Activated CD4-positive, alpha-beta memory T cell treated with anti-CD3 and anti-CD28 coated beads for 36 hours (primary cell): ENCODE measurements at regions not wholly inside any gene's neighbourhood (a gene's known extent, or its start where the extent isn't known, plus 50 kb on each side); places are given as distances from the start of the nearest gene placed in this dataset.
"Not testable (repeated sequence)": the region's sequence is repeated elsewhere in the genome, so short reads cannot be mapped to it uniquely, and the experiment has no call there.

Experiments used
- CTCF ChIA-PET: fragments of 350-600 bp; sonication (Branson Sonifier 250); formaldehyde crosslinking; loops from one replicate; lab custom pipeline; 2021; ENCODE audit warnings: antibody characterized with exemption, inconsistent platforms; lab: Charles Lee
- POLR2A ChIA-PET: fragments of 350-600 bp; sonication (Branson Sonifier 250); formaldehyde crosslinking; loops from one replicate; lab custom pipeline; 2021; ENCODE audit warnings: antibody characterized with exemption; lab: Charles Lee
- DNase-seq: peaks from one replicate; pipeline ENCODE4 v3.0.0-alpha.2; 2020
- H3K27ac Mint-ChIP-seq: one replicate; pipeline ENCODE4 v1.8.0; 2021; ENCODE audit warnings: mixed read lengths
- H3K27me3 Mint-ChIP-seq: one replicate; pipeline ENCODE4 v1.8.0; 2021; ENCODE audit warnings: mixed read lengths
- H3K36me3 Mint-ChIP-seq: one replicate; pipeline ENCODE4 v1.8.0; 2021; ENCODE audit warnings: mixed read lengths
- H3K4me1 Mint-ChIP-seq: one replicate; pipeline ENCODE4 v1.8.0; 2021; ENCODE audit warnings: low read depth, mixed read lengths
- H3K4me3 Mint-ChIP-seq: one replicate; pipeline ENCODE4 v1.8.0; 2021; ENCODE audit warnings: mild to moderate bottlenecking, mixed read lengths
- H3K9me3 Mint-ChIP-seq: one replicate; pipeline ENCODE4 v1.8.0; 2021; ENCODE audit warnings: mixed read lengths
- intact Hi-C: fragments of 100-400 bp; cut with micrococcal nuclease; formaldehyde crosslinking; loops from one replicate; pipeline ENCODE4 v1.15.1; 2023

- intact Hi-C loops, result no loop called here
Measured at GRCh38 chr3:55283441-55283925, 203.6 kb downstream of the WNT5A start.

GRCh38 chr3:55282994-55283393, 204.1 kb downstream of the WNT5A start:
- POLR2A ChIA-PET, result no interaction called here
- H3K27me3 Mint-ChIP-seq, result no peaks in the 10 kb centered on the region
- no peak overlapping the region for H3K4me3 Mint-ChIP-seq
- CTCF ChIA-PET, result no interaction called here
- no peaks in the 10 kb centered on the region for H3K9me3 Mint-ChIP-seq
- intact Hi-C loops, result no loop called here
- no peaks in the 10 kb centered on the region for H3K36me3 Mint-ChIP-seq
- no peak for DNase-seq
- no peak overlapping the region for H3K27ac Mint-ChIP-seq
- no peaks in the 10 kb centered on the region for H3K4me1 Mint-ChIP-seq

More at GRCh38 chr3:55283441-55283925, 203.6 kb downstream of the WNT5A start:
- Mint-ChIP-seq H3K27me3 (no peaks in the 10 kb centered on the region), H3K27ac (no peak overlapping the region), H3K4me1 (no peaks in the 10 kb centered on the region), H3K36me3 (no peaks in the 10 kb centered on the region), H3K4me3 (no peak overlapping the region), H3K9me3 (no peaks in the 10 kb centered on the region)
- DNase-seq, result no peak
- POLR2A ChIA-PET, result no interaction called here
- CTCF ChIA-PET, result no interaction called here

- H3K9me3 Mint-ChIP-seq, result no peaks in the 10 kb centered on the region
- intact Hi-C loops, result no loop called here
- POLR2A ChIA-PET, result no interaction called here
- CTCF ChIA-PET, result no interaction called here
- no peaks in the 10 kb centered on the region for H3K4me1 Mint-ChIP-seq
- no peak overlapping the region for H3K27ac Mint-ChIP-seq
- H3K4me3 Mint-ChIP-seq, result no peak overlapping the region
- no peaks in the 10 kb centered on the region for H3K27me3 Mint-ChIP-seq
- no peaks in the 10 kb centered on the region for H3K36me3 Mint-ChIP-seq
- DNase-seq, result no peak
Measured at GRCh38 chr3:55272031-55272645, 215.0 kb downstream of the WNT5A start.

- Mint-ChIP-seq H3K27ac (no peak overlapping the region), H3K4me3 (no peak overlapping the region), H3K36me3 (no peaks in the 10 kb centered on the region), H3K27me3 (no peaks in the 10 kb centered on the region), H3K9me3 (no peaks in the 10 kb centered on the region), H3K4me1 (no peaks in the 10 kb centered on the region)
- ChIA-PET POLR2A (no interaction called here), CTCF (no interaction called here)
- intact Hi-C loops, result no loop called here
- DNase-seq, result no peak
Measured at GRCh38 chr3:55271549-55271948, 215.6 kb downstream of the WNT5A start.

- no peak for DNase-seq
- intact Hi-C loops, result no loop called here
- POLR2A ChIA-PET, result no interaction called here
- Mint-ChIP-seq H3K36me3 (no peaks in the 10 kb centered on the region), H3K9me3 (no peaks in the 10 kb centered on the region), H3K27me3 (no peaks in the 10 kb centered on the region), H3K27ac (no peak overlapping the region), H3K4me3 (no peak overlapping the region), H3K4me1 (no peaks in the 10 kb centered on the region)
- CTCF ChIA-PET, result no interaction called here
Measured at GRCh38 chr3:55270976-55271375, 216.1 kb downstream of the WNT5A start.

GRCh38 chr3:55269636-55270035, 217.5 kb downstream of the WNT5A start:
- ChIA-PET POLR2A (no interaction called here), CTCF (no interaction called here)
- Mint-ChIP-seq H3K27ac (no peak overlapping the region), H3K4me3 (no peak overlapping the region), H3K4me1 (no peaks in the 10 kb centered on the region), H3K9me3 (no peaks in the 10 kb centered on the region), H3K27me3 (no peaks in the 10 kb centered on the region), H3K36me3 (no peaks in the 10 kb centered on the region)
- DNase-seq, result no peak
- intact Hi-C loops, result no loop called here

GRCh38 chr3:55269096-55269495, 218.0 kb downstream of the WNT5A start:
- Mint-ChIP-seq H3K4me1 (no peaks in the 10 kb centered on the region), H3K4me3 (no peak overlapping the region), H3K27ac (no peak overlapping the region), H3K27me3 (no peaks in the 10 kb centered on the region), H3K36me3 (no peaks in the 10 kb centered on the region), H3K9me3 (no peaks in the 10 kb centered on the region)
- ChIA-PET CTCF (no interaction called here), POLR2A (no interaction called here)
- DNase-seq, result no peak
- intact Hi-C loops, result no loop called here

- no peak overlapping the region for H3K27ac Mint-ChIP-seq
- H3K27me3 Mint-ChIP-seq, result no peaks in the 10 kb centered on the region
- intact Hi-C loops, result no loop called here
- no peaks in the 10 kb centered on the region for H3K36me3 Mint-ChIP-seq
- H3K9me3 Mint-ChIP-seq, result peaks cover 2% of the 10 kb centered on the region
- ChIA-PET POLR2A (no interaction called here), CTCF (no interaction called here)
- DNase-seq, result no peak
- no peaks in the 10 kb centered on the region for H3K4me1 Mint-ChIP-seq
- H3K4me3 Mint-ChIP-seq, result no peak overlapping the region
Measured at GRCh38 chr3:55267206-55267930, 219.7 kb downstream of the WNT5A start.

- CTCF ChIA-PET, result no interaction called here
- H3K36me3 Mint-ChIP-seq, result no peaks in the 10 kb centered on the region
- POLR2A ChIA-PET, result no interaction called here
Measured at GRCh38 chr3:55264919-55265318, 222.2 kb downstream of the WNT5A start.

GRCh38 chr3:55252921-55253320, 234.2 kb downstream of the WNT5A start:
- no peak for DNase-seq
- Mint-ChIP-seq H3K9me3 (peaks cover 22% of the 10 kb centered on the region), H3K36me3 (no peaks in the 10 kb centered on the region), H3K27ac (no peak overlapping the region), H3K4me1 (no peaks in the 10 kb centered on the region), H3K27me3 (no peaks in the 10 kb centered on the region), H3K4me3 (no peak overlapping the region)
- intact Hi-C loops, result no loop called here
- ChIA-PET POLR2A (no interaction called here), CTCF (no interaction called here)

More at GRCh38 chr3:55264919-55265318, 222.2 kb downstream of the WNT5A start:
- Mint-ChIP-seq H3K27ac (no peak overlapping the region), H3K4me1 (no peaks in the 10 kb centered on the region), H3K27me3 (no peaks in the 10 kb centered on the region), H3K9me3 (peaks cover 6% of the 10 kb centered on the region), H3K4me3 (no peak overlapping the region)
- intact Hi-C loops, result no loop called here
- no peak for DNase-seq

GRCh38 chr3:55249156-55249555, 237.9 kb downstream of the WNT5A start:
- peaks cover 20% of the 10 kb centered on the region for H3K9me3 Mint-ChIP-seq
- H3K27ac Mint-ChIP-seq, H3K4me1 Mint-ChIP-seq, CTCF ChIA-PET, H3K27me3 Mint-ChIP-seq, DNase-seq, H3K4me3 Mint-ChIP-seq, POLR2A ChIA-PET, H3K36me3 Mint-ChIP-seq, intact Hi-C loops: not testable (repeated sequence)

- DNase-seq, result no peak
- POLR2A ChIA-PET, result no interaction called here
- Mint-ChIP-seq H3K4me1 (no peaks in the 10 kb centered on the region), H3K27me3 (no peaks in the 10 kb centered on the region), H3K36me3 (no peaks in the 10 kb centered on the region), H3K4me3 (no peak overlapping the region), H3K9me3 (peaks cover 20% of the 10 kb centered on the region), H3K27ac (no peak overlapping the region)
- intact Hi-C loops, result no loop called here
- CTCF ChIA-PET, result no interaction called here
Measured at GRCh38 chr3:55247666-55248065, 239.4 kb downstream of the WNT5A start.

GRCh38 chr3:55246033-55246432, 241.1 kb downstream of the WNT5A start:
- Mint-ChIP-seq H3K4me3 (no peak overlapping the region), H3K4me1 (no peaks in the 10 kb centered on the region), H3K36me3 (no peaks in the 10 kb centered on the region), H3K27ac (no peak overlapping the region), H3K9me3 (peaks cover 13% of the 10 kb centered on the region), H3K27me3 (no peaks in the 10 kb centered on the region)
- no peak for DNase-seq
- intact Hi-C loops, result no loop called here
- CTCF ChIA-PET, result no interaction called here
- POLR2A ChIA-PET, result no interaction called here
